ENCODE measurements at regions not wholly inside any gene's neighbourhood (a gene's known extent, or its start where the extent isn't known, plus 50 kb on each side); places are given as distances from the start of the nearest gene placed in this dataset.
A peak's percentile ranks its signal among the peaks of the same experiment; 100 is the strongest.

DNA sequence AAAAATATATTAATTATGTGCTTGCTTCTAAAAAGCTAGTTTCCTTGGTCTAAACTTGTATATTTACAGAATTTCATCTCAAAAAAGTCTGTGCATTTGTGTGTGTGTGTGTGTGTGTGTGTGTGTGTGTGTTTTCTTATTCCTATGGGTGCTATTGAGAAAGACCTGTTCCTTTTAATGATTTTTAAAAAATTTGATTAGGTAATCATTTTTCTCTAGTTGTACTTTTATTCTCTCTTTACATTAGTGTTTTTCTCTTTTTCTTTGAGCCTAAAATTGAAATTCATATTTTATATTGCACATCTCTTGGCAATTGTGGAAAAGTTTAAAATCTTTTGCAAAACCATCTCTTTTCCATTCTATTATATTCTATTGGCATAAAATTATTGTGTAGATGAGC, 690.4 kb upstream of the NDST4 start:
- DNase-seq (ENCODE audit: low read depth, low spot score), result no peak

DNA sequence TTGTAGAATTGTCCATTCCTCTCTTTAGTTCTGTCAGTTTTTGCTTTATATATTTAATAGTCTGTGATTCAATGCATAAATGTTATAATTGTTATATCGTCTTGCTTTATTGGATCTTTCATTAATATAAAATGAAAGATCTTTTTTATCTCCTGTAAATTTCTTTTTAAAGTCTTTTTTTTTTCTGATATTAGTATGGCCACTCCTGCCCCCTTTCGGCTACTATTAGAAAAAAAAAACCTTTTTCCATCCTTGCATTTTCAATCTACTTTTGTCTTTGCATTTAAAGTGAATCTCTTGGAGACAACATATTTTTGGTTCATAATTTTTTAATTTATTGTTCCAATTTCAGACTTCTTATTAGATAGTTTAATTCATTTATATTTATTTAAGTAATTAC, 677.4 kb upstream of the NDST4 start:
- no peak for DNase-seq (ENCODE audit: low read depth, low spot score)

DNA sequence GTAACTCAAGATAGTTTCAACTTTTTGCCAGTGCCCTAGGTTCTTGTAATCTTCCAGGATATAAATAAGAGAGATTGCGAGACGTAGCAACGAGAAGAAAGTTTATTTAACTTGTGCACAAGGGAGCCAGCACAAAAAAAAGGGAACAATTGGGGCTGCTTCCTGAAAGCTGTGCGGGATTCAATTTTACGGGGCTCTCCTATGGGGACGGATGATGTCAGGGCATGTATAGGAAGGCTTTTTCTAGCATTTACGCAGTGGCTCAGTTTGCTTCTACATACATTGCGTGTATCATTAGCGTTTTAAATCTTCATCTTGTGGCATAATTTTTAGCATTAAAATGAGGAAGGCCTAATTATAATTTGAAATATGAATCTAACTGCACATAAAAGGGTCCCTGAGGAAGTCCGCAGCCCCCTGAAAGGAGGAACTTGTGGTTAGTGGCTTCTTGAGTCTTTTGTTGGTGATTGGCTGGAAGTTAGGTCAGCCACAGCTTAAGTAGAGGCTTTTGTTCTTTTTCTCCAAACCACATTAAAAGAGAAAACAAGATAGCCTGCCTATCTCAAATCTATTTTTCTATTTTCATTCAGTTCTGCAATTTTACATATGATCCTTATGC, 668.2 kb upstream of the NDST4 start:
- no peak for DNase-seq (ENCODE audit: low read depth, low spot score)

DNA sequence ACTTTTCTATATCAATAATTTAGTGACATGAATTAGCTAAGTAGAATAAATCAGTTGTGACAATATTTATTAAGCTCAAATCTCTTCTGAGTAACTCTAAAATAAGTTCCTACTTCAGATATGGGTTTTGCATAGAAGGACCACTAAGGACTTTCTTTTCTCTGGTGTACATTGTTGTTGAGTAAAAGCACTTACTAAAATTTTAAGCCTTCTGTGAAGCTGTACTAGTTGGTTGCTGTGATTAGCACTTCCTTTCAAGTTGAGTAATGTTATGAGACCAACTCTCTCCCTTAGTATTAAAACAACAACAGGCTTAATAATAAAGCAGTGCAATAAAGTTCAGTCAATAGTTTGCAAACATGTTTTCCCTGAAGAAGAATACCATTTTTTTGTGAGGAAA, 667.4 kb upstream of the NDST4 start:
- no peak for DNase-seq (ENCODE audit: low read depth, low spot score)

DNA sequence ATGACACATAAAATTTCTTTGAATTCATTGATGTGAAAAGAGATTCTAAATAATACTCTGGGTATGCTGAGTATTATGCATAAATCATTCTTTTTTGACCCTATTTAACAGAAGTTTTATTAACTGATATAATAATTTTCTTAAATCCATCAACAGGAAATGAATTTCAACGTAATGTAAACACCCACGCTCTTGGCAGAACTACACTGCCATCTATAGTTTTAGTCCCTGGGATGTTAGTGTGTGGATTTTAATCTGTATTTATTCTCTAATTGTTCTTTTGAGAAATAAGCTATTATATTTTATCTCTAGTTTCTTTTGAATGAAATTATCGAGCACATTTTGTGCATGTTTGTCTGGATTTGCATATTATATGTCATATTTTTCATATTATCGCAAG, 666.8 kb upstream of the NDST4 start:
- no peak for DNase-seq (ENCODE audit: low read depth, low spot score)

DNA sequence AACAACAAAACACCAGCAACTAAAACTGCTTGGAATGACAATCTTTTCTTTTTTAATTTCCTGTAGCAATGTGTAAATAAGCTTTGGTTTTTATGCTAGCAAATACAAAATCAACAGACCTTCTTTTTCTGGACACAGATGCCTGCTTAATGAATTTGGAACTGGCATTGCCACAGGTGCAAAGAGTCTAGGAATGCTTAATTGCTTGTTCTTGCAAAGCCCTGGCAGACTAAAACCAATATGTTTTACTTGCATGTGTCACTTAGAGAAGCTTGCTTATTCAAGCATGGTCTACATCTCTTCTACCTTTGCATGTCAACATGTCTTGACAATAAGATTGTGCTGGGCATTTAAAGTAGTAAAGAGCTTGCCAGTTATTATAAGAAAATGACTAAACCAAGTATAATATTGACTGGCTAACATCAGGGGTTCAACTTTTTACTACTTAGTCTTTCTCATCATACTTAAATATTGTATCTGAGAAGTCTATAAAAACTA, 656.7 kb upstream of the NDST4 start:
- DNase-seq (ENCODE audit: low read depth, low spot score), result no peak

DNA sequence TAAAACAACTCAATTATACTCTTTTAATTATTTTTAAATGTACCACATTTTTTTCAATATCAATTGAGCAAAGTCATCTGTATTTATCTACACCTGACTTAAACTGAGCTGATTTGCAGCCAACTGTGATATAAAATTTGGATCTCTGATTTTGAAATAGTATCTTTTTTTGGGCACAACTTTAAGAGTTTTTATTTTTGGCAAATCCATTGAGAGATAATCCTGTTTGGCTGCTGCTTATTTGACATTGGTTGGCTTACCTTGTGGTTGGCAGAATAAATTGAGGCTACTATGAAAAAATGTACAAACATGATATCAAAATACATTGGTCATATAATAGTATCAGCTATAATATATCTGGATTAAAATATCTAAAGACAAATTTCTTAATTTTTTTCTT, 656.0 kb upstream of the NDST4 start:
- DNase-seq (ENCODE audit: low read depth, low spot score), result no peak

DNA sequence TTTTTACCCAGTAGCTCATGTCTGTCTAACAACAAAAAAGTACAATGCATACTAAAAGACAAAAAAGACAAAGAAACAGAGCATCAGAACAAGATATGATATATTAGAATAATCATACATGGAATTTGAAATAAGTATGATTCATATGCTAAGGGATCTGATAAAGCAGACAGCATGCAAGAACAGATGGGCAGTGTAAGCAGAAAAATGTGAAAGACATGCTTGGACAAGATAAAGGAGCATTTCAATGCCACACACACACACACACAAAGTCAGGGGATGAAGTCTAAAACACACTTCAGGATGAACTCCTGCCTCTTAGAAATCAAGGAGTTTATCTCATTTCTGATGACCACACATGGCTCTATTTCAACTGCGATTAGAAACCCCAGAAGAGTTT, 649.6 kb upstream of the NDST4 start:
- DNase-seq (ENCODE audit: low read depth, low spot score), result no peak

DNA sequence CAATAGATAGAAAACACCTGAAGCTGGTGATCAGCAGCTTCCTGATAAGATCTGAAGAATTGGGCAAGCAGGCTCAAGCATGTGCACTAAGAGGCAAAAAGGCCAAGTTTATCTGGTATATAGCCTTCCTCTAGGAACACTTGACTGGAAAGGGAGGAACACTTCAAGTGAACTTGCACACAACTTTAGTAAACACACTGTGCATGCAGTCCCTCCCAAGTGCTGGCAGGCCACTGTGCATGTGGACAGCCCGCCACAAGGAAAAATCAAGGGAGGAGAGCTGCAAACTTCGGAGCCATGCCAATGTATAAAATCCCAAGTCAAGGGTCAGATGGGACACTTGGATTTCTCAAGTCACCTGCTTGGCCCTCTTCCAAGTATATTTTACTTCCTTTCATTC, 645.8 kb upstream of the NDST4 start:
- DNase-seq (ENCODE audit: low read depth, low spot score), result no peak

DNA sequence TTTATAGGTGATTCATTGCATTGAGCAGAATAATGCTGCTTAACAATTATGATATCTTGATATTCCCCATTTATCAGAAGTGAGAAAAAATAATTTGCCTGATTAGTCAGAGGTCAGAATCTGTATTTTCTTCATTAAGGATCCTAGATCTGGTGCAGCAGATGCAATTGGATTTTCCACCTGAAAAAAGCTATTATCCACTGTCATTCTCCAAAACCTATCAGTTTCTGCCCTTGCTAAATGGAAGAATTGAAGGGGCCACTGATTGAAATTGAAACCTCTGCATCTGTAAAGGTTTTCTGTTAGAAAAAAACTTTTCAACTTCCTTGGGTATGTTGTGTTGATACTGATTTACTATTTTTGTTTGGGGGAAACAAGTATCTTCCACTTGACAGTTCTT, 636.0 kb upstream of the NDST4 start:
- no peak for DNase-seq (ENCODE audit: low read depth, low spot score)

DNA sequence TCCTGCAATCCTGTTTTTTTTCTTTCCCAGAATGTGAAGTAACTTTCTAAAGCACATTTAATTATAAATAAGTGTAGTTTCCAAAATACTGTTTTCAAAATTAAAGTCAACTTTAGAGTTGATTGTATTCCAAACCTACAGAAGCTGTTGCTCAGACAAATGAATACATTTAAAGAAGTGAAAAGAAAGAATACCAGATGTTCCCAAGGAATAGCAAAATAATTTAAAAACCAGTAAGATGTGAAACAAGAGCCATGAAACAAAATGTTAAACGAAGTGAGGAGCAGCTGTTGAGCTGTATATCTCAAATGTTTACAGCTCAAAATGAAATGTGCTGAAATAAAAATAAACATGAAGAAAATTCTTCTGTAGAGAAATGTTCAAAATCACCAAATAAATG, 627.4 kb upstream of the NDST4 start:
- no peak for DNase-seq (ENCODE audit: low read depth, low spot score)

DNA sequence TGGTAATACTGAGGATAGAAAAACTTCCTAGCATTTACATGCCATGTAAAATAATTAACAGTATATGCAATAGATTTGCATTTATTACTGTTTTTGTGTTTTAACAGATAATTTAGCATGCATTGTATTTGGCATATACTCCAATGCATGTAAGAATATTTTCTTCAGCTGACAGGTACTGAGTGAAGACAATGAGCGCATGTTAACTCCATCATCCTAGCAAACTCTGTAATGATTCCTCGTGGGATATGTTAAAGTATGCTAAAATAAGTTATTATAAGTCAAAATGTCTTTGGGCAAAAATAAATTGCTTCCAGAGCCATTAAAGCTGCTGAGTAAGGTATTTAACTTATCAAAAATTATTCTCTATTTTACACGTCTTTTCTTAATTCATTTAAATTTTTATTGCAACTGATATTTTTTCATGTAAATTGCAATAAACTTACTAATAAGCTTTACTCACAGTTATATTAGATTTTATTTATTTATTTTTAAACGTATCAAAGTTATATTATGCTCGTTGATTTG, 616.4 kb upstream of the NDST4 start:
- DNase-seq (ENCODE audit: low read depth, low spot score), result no peak

DNA sequence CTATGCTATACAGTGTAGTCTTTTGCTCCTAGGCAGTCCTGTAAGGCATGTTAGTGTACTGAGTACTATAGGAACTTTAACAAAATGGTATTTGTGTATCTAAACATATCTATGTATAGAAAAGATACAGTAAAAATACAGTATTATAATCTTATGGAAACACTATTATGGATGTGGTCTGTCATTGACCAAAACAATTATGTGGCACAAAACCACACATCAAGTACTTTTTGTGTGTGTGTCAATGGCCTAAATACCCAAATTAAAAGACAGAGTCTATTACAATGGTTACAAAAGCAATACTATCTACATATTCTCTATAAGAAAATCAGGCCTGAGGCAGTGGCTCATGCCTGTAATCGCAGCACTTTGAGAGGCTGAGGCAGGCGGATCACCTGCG, 610.2 kb upstream of the NDST4 start:
- DNase-seq (ENCODE audit: low read depth, low spot score), result no peak

DNA sequence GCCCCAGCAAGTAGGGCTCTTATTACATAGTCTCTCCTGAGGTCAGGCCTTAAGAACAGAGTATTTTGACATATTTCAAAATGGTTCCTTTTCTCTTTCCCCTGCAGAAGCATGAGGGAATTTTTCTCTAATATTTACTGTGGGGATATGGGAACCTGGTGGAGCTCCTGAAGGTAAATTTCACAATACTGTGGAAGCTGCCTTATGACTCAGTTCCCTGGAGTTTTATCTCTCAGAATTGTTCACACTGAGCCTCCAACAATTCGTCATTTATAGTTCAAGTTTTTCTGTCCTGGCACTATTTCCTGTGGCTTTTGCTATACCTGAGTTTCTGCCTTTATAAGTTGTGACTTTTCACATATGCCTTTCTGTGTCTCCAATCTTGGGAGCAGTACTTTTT, 607.2 kb upstream of the NDST4 start:
- peak; percentile 5 for DNase-seq (ENCODE audit: low read depth, low spot score)

DNA sequence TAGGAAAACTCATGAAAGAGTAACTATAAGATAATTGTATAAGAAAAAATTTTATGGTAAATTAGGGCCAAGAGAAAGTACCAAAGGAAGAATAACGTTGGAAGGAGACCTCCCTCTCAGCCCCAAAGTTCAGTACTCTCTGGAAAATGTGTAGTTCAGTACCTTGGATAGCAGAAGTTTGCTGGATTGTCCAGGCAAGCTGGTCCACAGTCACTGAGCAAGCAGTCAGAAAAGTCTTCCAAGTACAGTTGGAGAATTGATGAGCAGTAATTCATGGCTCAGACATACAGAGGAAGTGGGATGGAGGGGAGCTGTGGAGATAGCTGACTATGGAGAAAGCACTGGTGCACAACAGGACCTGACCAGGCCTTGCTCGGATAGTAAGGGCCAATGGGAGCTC, 598.2 kb upstream of the NDST4 start:
- peak; percentile 26 for DNase-seq (ENCODE audit: low read depth, low spot score)

DNA sequence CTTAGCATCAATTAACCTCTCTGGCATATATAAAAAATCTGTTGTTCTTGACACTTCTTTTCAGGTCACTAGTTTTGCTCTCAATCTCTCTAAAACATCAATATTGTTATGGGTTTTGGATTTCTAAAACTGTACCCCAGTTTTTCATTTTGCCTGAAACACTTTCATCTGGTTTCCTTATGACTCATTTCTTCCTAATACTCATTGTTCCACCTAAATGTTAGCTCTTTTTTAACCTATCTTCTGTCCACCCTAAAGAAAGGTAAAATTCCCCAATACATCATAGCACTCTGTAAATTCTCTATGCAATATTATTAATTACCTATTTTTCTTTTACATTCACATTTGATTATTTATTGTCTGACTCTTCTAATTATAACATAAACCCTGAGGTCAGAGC, 575.5 kb upstream of the NDST4 start:
- DNase-seq (ENCODE audit: low read depth, low spot score), result no peak

DNA sequence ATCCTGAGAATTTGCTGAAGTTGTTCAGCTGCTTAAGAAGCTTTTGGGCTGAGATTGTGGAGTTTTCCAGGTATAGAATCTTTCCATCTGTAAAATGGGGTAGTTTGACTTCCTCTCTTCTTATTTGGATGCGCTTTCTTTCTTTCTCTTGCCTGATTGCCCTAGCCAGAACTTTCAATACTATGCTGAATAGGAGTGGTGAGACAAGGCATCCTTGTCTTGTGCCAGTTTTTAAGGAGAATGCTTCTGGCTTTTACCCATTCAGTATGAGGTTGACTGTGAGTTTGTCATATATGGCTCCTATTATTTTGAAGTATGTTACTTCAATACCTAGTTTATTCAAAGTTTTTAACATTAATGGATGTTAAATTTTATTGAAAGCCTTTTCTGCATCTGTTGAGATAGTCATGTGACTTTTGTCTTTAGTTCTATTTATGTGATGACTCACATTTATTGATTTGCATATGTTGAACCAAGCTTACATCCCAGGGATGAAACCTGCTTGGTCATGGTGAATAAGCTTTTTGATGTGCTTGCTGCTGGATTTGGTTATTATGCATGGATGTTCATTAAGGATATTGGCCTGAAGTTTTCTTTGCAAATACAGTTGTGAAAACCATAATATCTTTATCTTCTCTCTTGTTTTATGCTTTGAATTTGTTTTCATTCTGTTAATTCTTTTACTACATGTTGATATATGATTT, 573.8 kb upstream of the NDST4 start:
- peak; percentile 5 for DNase-seq (ENCODE audit: low read depth, low spot score)

DNA sequence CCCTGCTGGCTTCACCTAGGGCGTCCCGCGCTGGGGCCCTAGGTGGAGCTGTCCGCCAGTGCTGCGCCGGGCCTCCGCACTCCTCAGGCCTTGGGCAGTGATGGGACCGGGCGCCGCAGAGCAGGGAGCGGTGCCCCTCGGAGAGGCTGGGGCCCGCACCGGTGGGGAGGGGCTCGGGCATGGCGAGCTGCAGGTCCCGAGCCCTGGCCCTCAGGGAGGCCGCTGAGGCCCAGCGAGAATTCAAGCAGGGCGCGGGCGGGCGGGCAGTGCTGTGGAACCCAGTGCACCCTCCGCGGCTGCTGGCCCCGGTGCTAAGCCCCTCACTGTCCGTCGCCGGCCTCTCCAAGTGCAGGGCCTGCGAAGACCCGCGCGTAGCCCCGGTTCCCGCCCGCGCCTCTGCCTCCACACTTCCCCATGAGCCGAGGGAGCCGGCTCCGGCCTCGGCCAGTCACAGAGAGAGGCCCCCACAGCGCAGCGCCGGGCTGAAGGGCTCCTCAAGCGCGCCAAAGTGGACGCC, 565.1 kb upstream of the NDST4 start:
- no peak for DNase-seq (ENCODE audit: low read depth, low spot score)

DNA sequence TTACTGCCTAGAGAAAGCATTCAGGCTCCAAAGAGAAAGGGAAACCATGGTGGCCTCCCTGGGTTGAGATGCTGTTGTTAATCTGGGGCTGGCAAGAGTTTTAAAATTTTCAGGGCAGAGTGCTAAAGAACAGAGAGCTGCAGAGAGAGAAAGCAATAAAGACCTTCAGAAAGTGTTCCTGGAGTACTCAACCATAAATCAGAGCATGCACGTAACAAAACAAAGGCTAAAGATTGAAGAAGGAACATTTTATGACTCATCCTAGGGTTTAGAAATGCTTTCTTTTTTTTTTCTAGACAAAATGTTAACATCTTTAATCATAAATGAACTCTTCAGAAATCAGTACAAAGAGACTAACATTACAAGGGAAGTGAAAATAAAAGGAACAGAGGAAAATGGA, 562.3 kb upstream of the NDST4 start:
- peak; percentile 16 for DNase-seq (ENCODE audit: low read depth, low spot score)

DNA sequence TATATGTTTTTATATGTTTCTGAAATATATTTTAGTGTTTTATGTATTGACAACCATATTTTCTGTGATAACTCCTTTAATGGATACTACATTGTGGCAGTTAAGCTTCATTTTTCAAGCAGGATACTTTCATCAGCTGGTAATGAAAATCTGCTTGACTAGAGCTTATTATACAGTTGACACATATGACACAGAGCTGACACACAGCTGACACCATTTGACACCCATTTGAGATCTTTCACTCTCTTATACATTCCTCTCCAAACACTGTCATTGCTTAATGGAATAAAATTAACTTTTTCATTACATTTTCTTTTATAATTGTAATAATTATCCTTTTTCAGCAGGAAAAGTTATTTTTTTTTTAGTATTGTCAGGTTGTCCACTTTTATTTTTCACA, 561.1 kb upstream of the NDST4 start:
- DNase-seq (ENCODE audit: low read depth, low spot score), result no peak

DNA sequence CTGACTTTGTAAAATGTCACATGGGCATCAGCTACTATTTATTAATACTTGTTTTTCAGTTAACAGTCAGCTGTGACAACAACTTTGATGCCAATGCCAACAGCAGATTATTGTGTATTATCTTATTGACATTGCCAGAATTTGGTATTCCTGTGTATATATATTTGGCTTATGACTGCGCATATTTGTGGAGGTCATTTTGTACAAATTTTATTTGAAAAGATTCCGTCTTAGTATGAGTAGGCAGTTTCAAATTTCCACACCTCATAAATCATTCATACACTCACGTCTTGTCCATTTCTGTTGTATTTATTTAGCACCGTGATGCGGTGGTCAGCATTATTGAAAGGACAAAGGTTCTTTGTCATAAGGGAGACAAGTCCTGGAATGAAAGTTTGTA, 558.2 kb upstream of the NDST4 start:
- DNase-seq (ENCODE audit: low read depth, low spot score), result no peak

DNA sequence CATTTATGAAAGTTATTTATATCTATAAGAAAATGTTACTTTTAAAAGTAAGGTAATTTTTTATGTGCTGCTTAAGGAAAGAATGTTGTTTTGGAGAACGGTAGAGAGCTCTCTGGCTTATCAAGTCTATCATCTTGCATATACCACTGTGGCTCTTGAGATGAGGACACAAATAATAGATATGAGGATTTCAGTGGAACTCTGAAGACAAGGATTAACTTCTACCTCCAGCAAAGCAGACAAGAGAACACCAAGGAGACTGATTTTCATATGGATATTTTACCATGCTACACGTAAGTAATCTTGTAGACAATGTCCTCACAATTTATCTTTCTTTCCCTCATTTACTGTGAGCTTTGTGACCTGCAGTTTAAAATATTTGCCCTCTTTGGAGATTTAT, 557.5 kb upstream of the NDST4 start:
- no peak for DNase-seq (ENCODE audit: low read depth, low spot score)

DNA sequence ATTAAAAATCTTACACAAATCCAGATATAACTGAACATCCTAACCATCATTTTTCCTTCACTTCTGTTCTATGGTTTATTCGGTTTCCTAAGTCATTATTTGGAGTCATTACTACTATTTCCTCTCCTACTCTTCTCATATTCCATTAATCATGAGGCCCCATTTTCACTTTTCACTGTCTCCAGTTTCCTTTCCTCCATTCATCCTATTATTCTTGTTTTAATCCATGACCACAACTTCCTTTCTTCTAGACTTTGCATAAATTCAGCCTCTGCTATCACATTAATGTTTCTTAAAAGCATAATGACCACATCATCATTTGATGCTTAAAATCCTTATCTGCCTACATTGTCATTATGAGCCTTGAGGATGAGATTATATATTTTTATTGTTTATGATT, 555.0 kb upstream of the NDST4 start:
- DNase-seq (ENCODE audit: low read depth, low spot score), result no peak

Measured in astrocyte of the hippocampus (primary cell).